ENCODE measurements at regions not wholly inside any gene's neighbourhood (a gene's known extent, or its start where the extent isn't known, plus 50 kb on each side); places are given as distances from the start of the nearest gene placed in this dataset.

DNA sequence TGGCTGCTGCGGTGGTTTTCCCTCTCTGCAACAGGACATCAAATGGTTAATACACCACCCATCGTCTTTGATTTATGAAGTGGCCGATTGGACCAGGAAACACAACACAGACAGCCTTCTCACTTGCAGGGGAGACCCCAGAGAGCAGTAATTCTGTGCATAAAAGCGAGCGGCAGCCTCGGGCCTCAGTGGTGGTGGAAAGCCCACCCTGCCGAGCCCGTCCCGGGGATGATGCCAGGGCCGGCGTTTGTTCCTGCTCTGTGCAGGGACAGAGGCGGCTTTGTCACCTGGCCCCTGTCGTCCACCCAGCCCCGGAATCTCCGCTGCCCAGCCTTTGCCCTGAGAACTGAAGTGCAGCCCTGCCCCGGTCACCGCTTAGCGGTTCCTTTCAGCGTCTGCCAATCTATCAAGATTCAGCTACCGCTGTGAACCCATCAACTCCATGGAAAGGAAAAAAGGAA lies 184.4 kb downstream of the TSHZ3 start:
- no peak for TF ChIP-seq EZH2phosphoT487 (IDR thresholded peaks at IDR 0.05; ENCODE audit: borderline replicate concordance, low read depth, low read length)
- TF ChIP-seq, protein P1, sequence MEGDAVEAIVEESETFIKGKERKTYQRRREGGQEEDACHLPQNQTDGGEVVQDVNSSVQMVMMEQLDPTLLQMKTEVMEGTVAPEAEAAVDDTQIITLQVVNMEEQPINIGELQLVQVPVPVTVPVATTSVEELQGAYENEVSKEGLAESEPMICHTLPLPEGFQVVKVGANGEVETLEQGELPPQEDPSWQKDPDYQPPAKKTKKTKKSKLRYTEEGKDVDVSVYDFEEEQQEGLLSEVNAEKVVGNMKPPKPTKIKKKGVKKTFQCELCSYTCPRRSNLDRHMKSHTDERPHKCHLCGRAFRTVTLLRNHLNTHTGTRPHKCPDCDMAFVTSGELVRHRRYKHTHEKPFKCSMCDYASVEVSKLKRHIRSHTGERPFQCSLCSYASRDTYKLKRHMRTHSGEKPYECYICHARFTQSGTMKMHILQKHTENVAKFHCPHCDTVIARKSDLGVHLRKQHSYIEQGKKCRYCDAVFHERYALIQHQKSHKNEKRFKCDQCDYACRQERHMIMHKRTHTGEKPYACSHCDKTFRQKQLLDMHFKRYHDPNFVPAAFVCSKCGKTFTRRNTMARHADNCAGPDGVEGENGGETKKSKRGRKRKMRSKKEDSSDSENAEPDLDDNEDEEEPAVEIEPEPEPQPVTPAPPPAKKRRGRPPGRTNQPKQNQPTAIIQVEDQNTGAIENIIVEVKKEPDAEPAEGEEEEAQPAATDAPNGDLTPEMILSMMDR (conservative IDR thresholded peaks at IDR 0.05; ENCODE audit: low read length) = no peak
- Histone ChIP-seq H3K27ac (ENCODE audit: low read depth, low read length, poor library complexity, severe bottlenecking) (no peak overlapping the region), H3K9me3 (ENCODE audit: low read length) (no peaks in the 10 kb centered on the region), H3K4me1 (ENCODE audit: insufficient read depth, low read length, poor library complexity, severe bottlenecking) (no peaks in the 10 kb centered on the region), H3K79me2 (ENCODE audit: insufficient read depth, low read depth, low read length) (no peaks in the 10 kb centered on the region), H3K9me2 (ENCODE audit: insufficient read depth, low read length) (no peaks in the 10 kb centered on the region), H4K20me1 (ENCODE audit: insufficient read depth, low read length) (no peaks in the 10 kb centered on the region), H3K4me2 (ENCODE audit: low read length) (no peak overlapping the region), H3K4me3 (ENCODE audit: low read depth, low read length, poor library complexity, severe bottlenecking) (no peak overlapping the region), H3K36me3 (ENCODE audit: insufficient read depth, low read length) (no peaks in the 10 kb centered on the region), H2AFZ (ENCODE audit: low read length) (no peak overlapping the region)
- BruUV-seq (replicated peaks) = no TSS peak
- ChIA-PET POLR2A (interaction anchor here (0.6 kb wide), 1 partner anchor 232 kb away, joined by 5 read pairs; no protein-coding TSS in a partner anchor), CTCF (ENCODE audit: unreplicated experiment) (no interaction called here)
- DNase-seq (ENCODE audit: low spot score) = no peak
- intact Hi-C loops (cut with micrococcal nuclease; ENCODE audit: unreplicated experiment) = no loop called here

DNA sequence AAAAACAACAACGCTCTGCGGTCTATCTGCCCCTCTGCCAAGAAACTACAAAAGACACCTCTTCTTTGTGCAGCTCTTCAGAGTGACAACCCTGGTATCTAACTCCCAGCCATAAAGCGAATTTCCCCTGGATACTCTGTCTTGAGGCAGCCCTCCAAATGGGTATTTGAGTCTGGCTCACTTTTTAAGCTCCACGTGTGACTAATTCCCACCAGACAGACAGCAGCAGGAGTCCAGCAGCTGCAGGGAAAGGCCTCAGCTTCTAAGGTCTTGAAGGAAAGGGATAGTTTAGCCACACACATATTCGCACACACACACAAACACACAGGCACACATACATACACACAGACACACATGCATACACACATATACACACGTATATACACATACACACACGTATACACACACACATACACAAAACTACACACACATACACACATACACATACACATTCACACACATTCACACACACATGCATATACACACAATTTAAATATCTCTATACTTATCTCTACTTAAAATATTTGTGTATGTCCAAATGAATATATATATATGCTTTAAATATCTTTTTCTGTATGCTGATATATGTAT lies 188.8 kb downstream of the TSHZ3 start:
- CTCF ChIA-PET (ENCODE audit: unreplicated experiment) = no interaction called here

DNA sequence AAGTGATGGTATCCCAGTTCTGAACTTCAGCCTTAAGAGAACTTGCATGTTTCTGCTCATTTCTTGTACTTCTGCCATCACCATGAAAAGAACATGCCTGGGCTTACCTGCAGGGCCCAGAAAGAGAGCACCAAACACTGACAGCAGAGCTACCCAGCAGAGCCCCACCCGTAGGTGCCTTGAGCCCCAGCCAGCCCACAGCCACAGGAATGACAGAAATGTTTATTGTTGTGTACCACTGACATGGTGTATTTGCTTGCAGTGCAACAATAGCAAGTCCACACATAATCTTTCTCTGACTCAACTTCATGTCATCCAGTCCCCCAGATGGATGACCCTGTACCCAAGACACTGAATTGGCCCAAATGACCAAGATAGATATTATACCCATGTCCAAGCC lies 195.2 kb downstream of the TSHZ3 start:
- no peaks in the 10 kb centered on the region for H4K20me1 ChIP-seq (ENCODE audit: insufficient read depth, low read length)
- ChIA-PET POLR2A (no interaction called here), CTCF (ENCODE audit: unreplicated experiment) (no interaction called here)
- H3K9me2 ChIP-seq (ENCODE audit: insufficient read depth, low read length) = no peaks in the 10 kb centered on the region
- H3K4me3 ChIP-seq (ENCODE audit: low read depth, low read length, poor library complexity, severe bottlenecking) = no peak overlapping the region
- no peaks in the 10 kb centered on the region for H3K36me3 ChIP-seq (ENCODE audit: insufficient read depth, low read length)
- H2AFZ ChIP-seq (ENCODE audit: low read length) = no peak overlapping the region
- H3K27ac ChIP-seq (ENCODE audit: low read depth, low read length, poor library complexity, severe bottlenecking) = no peak overlapping the region
- no peak for DNase-seq (ENCODE audit: low spot score)
- intact Hi-C loops (cut with micrococcal nuclease; ENCODE audit: unreplicated experiment) = no loop called here
- H3K79me2 ChIP-seq (ENCODE audit: insufficient read depth, low read depth, low read length) = no peaks in the 10 kb centered on the region
- TF ChIP-seq EZH2phosphoT487 (IDR thresholded peaks at IDR 0.05; ENCODE audit: borderline replicate concordance, low read depth, low read length) = no peak
- TF ChIP-seq, protein P1 (conservative IDR thresholded peaks at IDR 0.05; ENCODE audit: low read length) = no peak
- no peak overlapping the region for H3K4me2 ChIP-seq (ENCODE audit: low read length)
- no peaks in the 10 kb centered on the region for H3K9me3 ChIP-seq (ENCODE audit: low read length)
- BruUV-seq (replicated peaks) = no TSS peak
- no peaks in the 10 kb centered on the region for H3K4me1 ChIP-seq (ENCODE audit: insufficient read depth, low read length, poor library complexity, severe bottlenecking)

More for the DNA sequence above, 188.8 kb downstream of the TSHZ3 start:
- TF ChIP-seq, protein P1 (conservative IDR thresholded peaks at IDR 0.05; ENCODE audit: low read length) = no peak
- TF ChIP-seq EZH2phosphoT487 (IDR thresholded peaks at IDR 0.05; ENCODE audit: borderline replicate concordance, low read depth, low read length) = no peak
- no peak overlapping the region for H2AFZ ChIP-seq (ENCODE audit: low read length)
- H3K9me2 ChIP-seq (ENCODE audit: insufficient read depth, low read length) = no peaks in the 10 kb centered on the region
- no peak overlapping the region for H3K27ac ChIP-seq (ENCODE audit: low read depth, low read length, poor library complexity, severe bottlenecking)
- H3K36me3 ChIP-seq (ENCODE audit: insufficient read depth, low read length) = no peaks in the 10 kb centered on the region
- BruUV-seq (replicated peaks) = no TSS peak
- POLR2A ChIA-PET = no interaction called here
- no peaks in the 10 kb centered on the region for H3K4me1 ChIP-seq (ENCODE audit: insufficient read depth, low read length, poor library complexity, severe bottlenecking)
- no peaks in the 10 kb centered on the region for H3K9me3 ChIP-seq (ENCODE audit: low read length)
- intact Hi-C loops (cut with micrococcal nuclease; ENCODE audit: unreplicated experiment) = no loop called here
- no peaks in the 10 kb centered on the region for H4K20me1 ChIP-seq (ENCODE audit: insufficient read depth, low read length)
- H3K4me2 ChIP-seq (ENCODE audit: low read length) = no peak overlapping the region
- no peak for DNase-seq (ENCODE audit: low spot score)
- H3K4me3 ChIP-seq (ENCODE audit: low read depth, low read length, poor library complexity, severe bottlenecking) = no peak overlapping the region
- H3K79me2 ChIP-seq (ENCODE audit: insufficient read depth, low read depth, low read length) = no peaks in the 10 kb centered on the region
